K562 (cell line): ENCODE measurements at regions not wholly inside any gene's neighbourhood (a gene's known extent, or its start where the extent isn't known, plus 50 kb on each side); places are given as distances from the start of the nearest gene placed in this dataset.

Experiments
- KHSRP ChIP-seq: fragments of 450-650 bp; IDR thresholded peaks from 2 replicates; pipeline ENCODE4 v1.6.1; 2017
- TF ChIP-seq, protein P1 (sequence below), 3 experiments: IDR thresholded peaks in 2 of 3; conservative IDR thresholded peaks in 1 of 3; 2 replicates each; pipeline ENCODE4 v1.5.1; 2011 to 2012; ENCODE audit warnings: low read length in 3 of 3, mild to moderate bottlenecking in 3 of 3, control low read depth in 2 of 3, improper control_type of control experiment in 1 of 3, inconsistent platforms in 1 of 3, low read depth in 1 of 3, mixed read lengths in 1 of 3, moderate library complexity in 1 of 3; ENCODE audit not compliant: insufficient read depth in 2 of 3
- TF ChIP-seq, protein P2 (sequence below): IDR thresholded peaks from 2 replicates; pipeline ENCODE4 v1.6.1; 2014; ENCODE audit warnings: antibody characterized with exemption

DNA sequence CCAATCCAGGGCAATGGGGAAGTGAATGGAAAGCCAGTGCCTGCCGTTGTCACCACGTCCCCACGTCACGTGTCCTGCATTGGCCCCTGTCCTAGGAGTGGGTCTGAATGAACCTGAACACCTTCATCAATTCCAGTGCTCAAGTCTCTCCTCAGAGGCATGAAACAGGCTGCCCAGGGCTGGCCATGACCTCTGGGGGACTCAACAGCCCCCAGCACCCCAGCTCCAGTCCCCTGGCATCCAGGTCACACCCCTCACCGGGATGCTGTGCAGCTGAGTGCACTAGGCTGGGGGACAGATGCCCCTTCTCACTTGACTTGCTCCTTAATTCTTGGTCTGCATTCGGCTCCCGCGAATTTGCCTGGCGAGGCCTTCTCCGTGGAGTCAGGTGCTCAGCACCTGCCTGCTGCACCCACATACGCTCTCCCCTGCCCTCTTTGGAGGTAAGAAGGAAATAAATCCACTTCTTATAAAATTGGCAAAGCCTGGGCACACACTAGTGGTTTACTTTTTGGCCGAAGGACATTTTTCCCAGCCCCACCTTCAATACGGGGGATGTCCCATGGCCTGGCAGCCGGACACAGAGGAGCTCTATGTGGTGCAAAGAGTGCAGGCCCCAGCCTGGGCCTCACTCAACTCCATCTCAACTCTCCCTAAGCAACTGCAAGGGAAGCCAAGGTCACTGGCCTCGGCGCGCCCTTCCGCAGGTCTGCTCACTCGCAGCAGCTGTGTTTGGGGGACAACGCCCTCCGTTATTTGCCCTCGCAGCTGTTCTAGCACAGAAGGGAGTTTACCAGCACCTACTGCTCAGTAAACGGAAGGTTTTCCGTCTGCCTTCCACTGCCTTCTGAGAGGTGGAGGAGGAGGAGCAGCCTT is 77.6 kb upstream of the SHH start:
- TF ChIP-seq, protein P1, sequence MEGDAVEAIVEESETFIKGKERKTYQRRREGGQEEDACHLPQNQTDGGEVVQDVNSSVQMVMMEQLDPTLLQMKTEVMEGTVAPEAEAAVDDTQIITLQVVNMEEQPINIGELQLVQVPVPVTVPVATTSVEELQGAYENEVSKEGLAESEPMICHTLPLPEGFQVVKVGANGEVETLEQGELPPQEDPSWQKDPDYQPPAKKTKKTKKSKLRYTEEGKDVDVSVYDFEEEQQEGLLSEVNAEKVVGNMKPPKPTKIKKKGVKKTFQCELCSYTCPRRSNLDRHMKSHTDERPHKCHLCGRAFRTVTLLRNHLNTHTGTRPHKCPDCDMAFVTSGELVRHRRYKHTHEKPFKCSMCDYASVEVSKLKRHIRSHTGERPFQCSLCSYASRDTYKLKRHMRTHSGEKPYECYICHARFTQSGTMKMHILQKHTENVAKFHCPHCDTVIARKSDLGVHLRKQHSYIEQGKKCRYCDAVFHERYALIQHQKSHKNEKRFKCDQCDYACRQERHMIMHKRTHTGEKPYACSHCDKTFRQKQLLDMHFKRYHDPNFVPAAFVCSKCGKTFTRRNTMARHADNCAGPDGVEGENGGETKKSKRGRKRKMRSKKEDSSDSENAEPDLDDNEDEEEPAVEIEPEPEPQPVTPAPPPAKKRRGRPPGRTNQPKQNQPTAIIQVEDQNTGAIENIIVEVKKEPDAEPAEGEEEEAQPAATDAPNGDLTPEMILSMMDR (IDR thresholded peaks at IDR 0.05 in 2 of 3, conservative IDR thresholded peaks at IDR 0.05 in 1 of 3; ENCODE audit: insufficient read depth in 2 of 3, low read depth in 1 of 3, low read length in 3 of 3) = no peak
- TF ChIP-seq KHSRP = no peak
- TF ChIP-seq, protein P2, sequence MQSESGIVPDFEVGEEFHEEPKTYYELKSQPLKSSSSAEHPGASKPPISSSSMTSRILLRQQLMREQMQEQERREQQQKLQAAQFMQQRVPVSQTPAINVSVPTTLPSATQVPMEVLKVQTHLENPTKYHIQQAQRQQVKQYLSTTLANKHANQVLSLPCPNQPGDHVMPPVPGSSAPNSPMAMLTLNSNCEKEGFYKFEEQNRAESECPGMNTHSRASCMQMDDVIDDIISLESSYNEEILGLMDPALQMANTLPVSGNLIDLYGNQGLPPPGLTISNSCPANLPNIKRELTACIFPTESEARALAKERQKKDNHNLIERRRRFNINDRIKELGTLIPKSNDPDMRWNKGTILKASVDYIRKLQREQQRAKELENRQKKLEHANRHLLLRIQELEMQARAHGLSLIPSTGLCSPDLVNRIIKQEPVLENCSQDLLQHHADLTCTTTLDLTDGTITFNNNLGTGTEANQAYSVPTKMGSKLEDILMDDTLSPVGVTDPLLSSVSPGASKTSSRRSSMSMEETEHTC = no peak
